HepG2 (cell line): ENCODE measurements at regions not wholly inside any gene's neighbourhood (a gene's known extent, or its start where the extent isn't known, plus 50 kb on each side); places are given as distances from the start of the nearest gene placed in this dataset.

Experiments used
- ATAC-seq: fragments of 200-7000 bp; cut with Tn5 transposase; 3 replicates; pipeline ENCODE4 v1.9.1; 2020; ENCODE audit warnings: mild to moderate bottlenecking, moderate library complexity
- BruUV-seq: library from RNA; stranded (reverse); fragments of 400-500 nt; replicated peaks from 2 replicates; lab custom pipeline; 2021; lab: Mats Ljungman, UMichigan
- CTCF ChIA-PET: fragments of 300-600 bp; formaldehyde crosslinking; extraction: SDS; loops from one replicate; lab custom pipeline; 2021; ENCODE audit warnings: low total read pairs, inconsistent platforms, low intra/inter-chr PET ratio; lab: Yijun Ruan, JAX
- POLR2A ChIA-PET: fragments of 350-600 bp; sonication (Branson Sonifier 250); formaldehyde crosslinking; loops from one replicate; lab custom pipeline; 2020; ENCODE audit warnings: antibody characterized with exemption, inconsistent platforms; lab: Yijun Ruan, JAX
- DNase-seq: peaks from one replicate; pipeline ENCODE4 v3.0.0-alpha.2; 2015; ENCODE audit warnings: low spot score
- FAIRE-seq: peaks from 3 replicates; lab custom pipeline; 2011; peaks lifted over from hg19 to GRCh38; lab: Jason Lieb, UNC
- H2AFZ ChIP-seq: one replicate; pipeline ENCODE4 v1.6.1; 2011; ENCODE audit warnings: low read length, inconsistent platforms
- H3K27ac ChIP-seq: fragments of 300-600 bp; 3 replicates; pipeline ENCODE4 v1.8.0; 2011; ENCODE audit warnings: mixed run types, mild to moderate bottlenecking, mixed read lengths, low read length, inconsistent platforms; ENCODE audit not compliant: insufficient read depth; ENCODE audit errors: extremely low read length
- H3K27me3 ChIP-seq, 2 experiments: fragments of 200-600 bp in 1 of 2; 2 replicates in 1 of 2; 3 replicates in 1 of 2; pipeline versions ENCODE4 v1.6.0 to v1.8.0; 2011; ENCODE audit warnings: low read length in 2 of 2, mild to moderate bottlenecking in 2 of 2, moderate library complexity in 2 of 2, inconsistent platforms in 1 of 2; ENCODE audit not compliant: insufficient read depth in 2 of 2, control insufficient read depth in 1 of 2
- H3K36me3 ChIP-seq, 2 experiments: fragments of 200-600 bp in 1 of 2; replicated peaks in 1 of 2; 2 replicates in 1 of 2; 3 replicates in 1 of 2; pipeline versions ENCODE4 v1.5.1 to v1.8.0; 2011; ENCODE audit warnings: low read length in 2 of 2, inconsistent platforms in 1 of 2; ENCODE audit not compliant: insufficient read depth in 2 of 2, control insufficient read depth in 1 of 2
- H3K4me1 ChIP-seq: 2 replicates; pipeline ENCODE4 v1.5.1; 2012; ENCODE audit warnings: low read length, inconsistent platforms; ENCODE audit not compliant: insufficient read depth
- H3K4me2 ChIP-seq: 2 replicates; pipeline ENCODE4 v1.6.0; 2011; ENCODE audit warnings: low read depth, low read length, inconsistent platforms
- H3K4me3 ChIP-seq, 3 experiments: fragments of 200-600 bp in 1 of 3; sonication (generic), shearing (Covaris generic) in 1 of 3; replicated peaks in 1 of 3; 2 replicates each; pipeline ENCODE4 v1.5.1; 2011 to 2016; ENCODE audit warnings: low read length in 3 of 3, inconsistent platforms in 2 of 3, low read depth in 2 of 3, mild to moderate bottlenecking in 2 of 3, control low read depth in 1 of 3, mixed read lengths in 1 of 3; ENCODE audit not compliant: insufficient read depth in 1 of 3
- H3K79me2 ChIP-seq: one replicate; pipeline ENCODE4 v1.6.1; 2011; ENCODE audit warnings: low read length, inconsistent platforms; ENCODE audit not compliant: insufficient read depth
- H3K9ac ChIP-seq: 2 replicates; pipeline ENCODE4 v1.6.0; 2011; ENCODE audit warnings: mild to moderate bottlenecking, low read depth, low read length, inconsistent platforms; ENCODE audit not compliant: insufficient read depth
- H3K9me3 ChIP-seq: 2 replicates; pipeline ENCODE4 v1.5.1; 2012; ENCODE audit warnings: mild to moderate bottlenecking, low read length
- H4K20me1 ChIP-seq: 2 replicates; pipeline ENCODE4 v1.6.0; 2011; ENCODE audit warnings: inconsistent platforms, mild to moderate bottlenecking, low read length, moderate library complexity; ENCODE audit not compliant: insufficient read depth
- ATF7 ChIP-seq, 2 experiments: fragments of 450-650 bp in 1 of 2; sonication (generic) in 1 of 2; formaldehyde crosslinking in 1 of 2; IDR thresholded peaks; 2 replicates each; pipeline versions ENCODE4 v1.4.0 to v1.6.1; 2016 to 2020; ENCODE audit warnings: antibody characterized with exemption in 1 of 2, mild to moderate bottlenecking in 1 of 2, missing genetic modification reagents in 1 of 2
- BRD4 ChIP-seq: sonication (generic); formaldehyde crosslinking; IDR thresholded peaks from 2 replicates; pipeline ENCODE4 v1.4.0; 2020; ENCODE audit warnings: missing genetic modification reagents
- DNMT3B ChIP-seq: conservative IDR thresholded peaks from 2 replicates; pipeline ENCODE4 v1.6.1; 2016; ENCODE audit warnings: missing biosample characterization, control low read depth
- FOXA3 ChIP-seq: IDR thresholded peaks from 2 replicates; pipeline ENCODE4 v1.6.1; 2016; ENCODE audit warnings: missing genetic modification reagents, missing compliant biosample characterization
- FOXJ3 ChIP-seq: sonication (generic); formaldehyde crosslinking; IDR thresholded peaks from 2 replicates; pipeline ENCODE4 v1.4.0; 2020; ENCODE audit warnings: missing genetic modification reagents, mild to moderate bottlenecking, borderline replicate concordance
- GATA4 ChIP-seq: sonication (generic); IDR thresholded peaks from 2 replicates; pipeline ENCODE4 v1.6.1; 2016; ENCODE audit warnings: antibody characterized with exemption, low read depth, borderline replicate concordance
- HINFP ChIP-seq: sonication (generic); formaldehyde crosslinking; IDR thresholded peaks from 2 replicates; pipeline ENCODE4 v1.4.0; 2020; ENCODE audit warnings: low read depth, mild to moderate bottlenecking, missing genetic modification reagents
- IRF1 ChIP-seq: sonication (generic); formaldehyde crosslinking; IDR thresholded peaks from 2 replicates; pipeline ENCODE4 v1.4.0; 2020; ENCODE audit warnings: low read depth, mild to moderate bottlenecking, missing genetic modification reagents
- MAFF ChIP-seq: IDR thresholded peaks from 2 replicates; pipeline ENCODE4 v1.6.1; 2011; ENCODE audit warnings: low read depth, low read length, improper control_type of control experiment
- NCOR1 ChIP-seq: fragments of 200-600 bp; sonication (generic); IDR thresholded peaks from 2 replicates; pipeline ENCODE4 v1.7.0; 2017; ENCODE audit warnings: antibody characterized with exemption, low read length, borderline replicate concordance
- POGK ChIP-seq: sonication (generic); formaldehyde crosslinking; conservative IDR thresholded peaks from 2 replicates; pipeline ENCODE4 v1.8.0; 2022; ENCODE audit warnings: mild to moderate bottlenecking, moderate library complexity, missing genetic modification reagents
- RBM22 ChIP-seq: fragments of 200-400 bp; formaldehyde crosslinking; optimal IDR thresholded peaks from 2 replicates; pipeline ENCODE3; 2017; ENCODE audit warnings: mild to moderate bottlenecking, low read length, moderate library complexity
- SCMH1 ChIP-seq: sonication (generic); formaldehyde crosslinking; IDR thresholded peaks from 2 replicates; pipeline ENCODE4 v1.9.0; 2021; ENCODE audit warnings: missing genetic modification reagents, mild to moderate bottlenecking, borderline replicate concordance
- SOX6 ChIP-seq, 2 experiments: fragments of 450-650 bp in 1 of 2; sonication (generic) in 1 of 2; formaldehyde crosslinking in 1 of 2; IDR thresholded peaks; 2 replicates each; pipeline versions ENCODE4 v1.4.0 to v1.6.1; 2017 to 2020; ENCODE audit warnings: antibody characterized with exemption in 1 of 2, mild to moderate bottlenecking in 1 of 2, missing genetic modification reagents in 1 of 2
- TEAD2 ChIP-seq: sonication (generic); formaldehyde crosslinking; IDR thresholded peaks from 2 replicates; pipeline ENCODE4 v1.9.0; 2021; ENCODE audit warnings: missing genetic modification reagents
- ZFP36L2 ChIP-seq: sonication (generic); formaldehyde crosslinking; IDR thresholded peaks from 2 replicates; pipeline ENCODE4 v1.4.0; 2020; ENCODE audit warnings: missing genetic modification reagents
- ZFYVE20 ChIP-seq: sonication (generic); formaldehyde crosslinking; IDR thresholded peaks from 2 replicates; pipeline ENCODE4 v1.8.0; 2023; ENCODE audit warnings: low read depth, mild to moderate bottlenecking, moderate library complexity, missing genetic modification reagents, borderline replicate concordance
- ZNF256 ChIP-seq: sonication (generic); formaldehyde crosslinking; conservative IDR thresholded peaks from 2 replicates; pipeline ENCODE4 v1.4.0; 2020; ENCODE audit warnings: missing genetic modification reagents
- ZNF546 ChIP-seq: sonication (generic); formaldehyde crosslinking; conservative IDR thresholded peaks from 2 replicates; pipeline ENCODE4 v1.8.1; 2023; ENCODE audit warnings: mild to moderate bottlenecking, missing genetic modification reagents
- ZSCAN25 ChIP-seq: sonication (generic); formaldehyde crosslinking; IDR thresholded peaks from 2 replicates; pipeline ENCODE4 v1.8.0; 2022; ENCODE audit warnings: mild to moderate bottlenecking, missing genetic modification reagents
- WGBS: methylation state at CpG from one replicate; pipeline ENCODE4 v1.1.6; 2017; ENCODE audit warnings: low lambda C conversion rate; 5-methylcytosine and 5-hydroxymethylcytosine counted together
- in situ Hi-C: cut with HindIII; loops from 2 replicates; pipeline ENCODE4 v1.10.0; 2017; ENCODE audit warnings: low pct_unique_long_range_greater_than_20kb; ENCODE audit not compliant: extremely low pct_ligation_motif_present
- intact Hi-C: fragments of 100-400 bp; cut with micrococcal nuclease; formaldehyde crosslinking; loops from one replicate; pipeline ENCODE4 v1.10.0; 2022; ENCODE audit not compliant: unreplicated experiment

- H3K27ac ChIP-seq, result no peak overlapping the region
- no peaks in the 10 kb centered on the region for H3K79me2 ChIP-seq
- POLR2A ChIA-PET, result no interaction called here
- in situ Hi-C loops, result no loop called here
- H4K20me1 ChIP-seq, result no peaks in the 10 kb centered on the region
- no peak overlapping the region for H3K9ac ChIP-seq
- no peak overlapping the region for H2AFZ ChIP-seq
- H3K4me2 ChIP-seq, result no peak overlapping the region
- CTCF ChIA-PET, result no interaction called here
- no peaks in the 10 kb centered on the region for H3K4me1 ChIP-seq
- no peak for FAIRE-seq
- H3K36me3 ChIP-seq, result no peaks in the 10 kb centered on the region
- 0 out of 2 replicates have a peak, but pooled peaks cover 6% of the 10 kb centered on the region for H3K9me3 ChIP-seq
- BruUV-seq, result no TSS peak
- DNase-seq, result no peak
- intact Hi-C loops, result no loop called here
- WGBS, result 34% methylated on average over 13 of the region's 13 CpGs
- ATAC-seq, result no peak
- no peak overlapping the region for H3K4me3 ChIP-seq
- TF ChIP-seq RBM22 (no peak), POGK (CRISPR knock-in tag) (no peak), ZSCAN25 (CRISPR knock-in tag) (no peak), DNMT3B (CRISPR knock-in tag) (no peak), MAFF (no peak), ZNF256 (CRISPR knock-in tag) (no peak), SOX6 (IDR thresholded peaks at IDR 0.05) (no peak), SOX6 (CRISPR knock-in tag; IDR thresholded peaks at IDR 0.05) (no peak), ZFYVE20 (CRISPR knock-in tag) (no peak), IRF1 (CRISPR knock-in tag) (no peak), BRD4 (CRISPR knock-in tag) (no peak), FOXA3 (no peak), TEAD2 (CRISPR knock-in tag) (no peak), GATA4 (no peak), FOXJ3 (CRISPR knock-in tag) (no peak), ZFP36L2 (CRISPR knock-in tag) (no peak), SCMH1 (CRISPR knock-in tag) (no peak), HINFP (CRISPR knock-in tag) (no peak), NCOR1 (no peak), ATF7 (IDR thresholded peaks at IDR 0.05) (no peak), ATF7 (CRISPR knock-in tag; IDR thresholded peaks at IDR 0.05) (no peak), ZNF546 (CRISPR knock-in tag) (no peak)
- TF ChIP-seq, all 625 proteins: peak for 0
- no peaks in the 10 kb centered on the region; a peak in 1 of 5 replicates for H3K27me3 ChIP-seq
Measured at GRCh38 chr21:38075833-38076587, 159.8 kb upstream of the KCNJ6 start.
